ENCODE measurements at regions not wholly inside any gene's neighbourhood (a gene's known extent, or its start where the extent isn't known, plus 50 kb on each side); places are given as distances from the start of the nearest gene placed in this dataset.

- DNase-seq (ENCODE audit: low read depth, low spot score) = no peak
Observed at GRCh38 chr4:18975916-18976808, 954.6 kb upstream of the LCORL start.

GRCh38 chr4:18973296-18973695, 951.7 kb upstream of the LCORL start:
- DNase-seq (ENCODE audit: low read depth, low spot score) = no peak

GRCh38 chr4:18961879-18962278, 940.3 kb upstream of the LCORL start:
- DNase-seq (ENCODE audit: low read depth, low spot score) = no peak

- no peak for DNase-seq (ENCODE audit: low read depth, low spot score)
Observed at GRCh38 chr4:18961266-18961665, 939.7 kb upstream of the LCORL start.

GRCh38 chr4:18957716-18958115, 936.2 kb upstream of the LCORL start:
- no peak for DNase-seq (ENCODE audit: low read depth, low spot score)

GRCh38 chr4:18954538-18954937, 933.0 kb upstream of the LCORL start:
- no peak for DNase-seq (ENCODE audit: low read depth, low spot score)

- DNase-seq (ENCODE audit: low read depth, low spot score) = no peak
Observed at GRCh38 chr4:18953613-18954012, 932.1 kb upstream of the LCORL start.

- no peak for DNase-seq (ENCODE audit: low read depth, low spot score)
Observed at GRCh38 chr4:18945464-18945863, 923.9 kb upstream of the LCORL start.

- DNase-seq (ENCODE audit: low read depth, low spot score) = no peak
Observed at GRCh38 chr4:18942874-18943273, 921.3 kb upstream of the LCORL start.

- no peak for DNase-seq (ENCODE audit: low read depth, low spot score)
Observed at GRCh38 chr4:18938343-18939099, 917.0 kb upstream of the LCORL start.

GRCh38 chr4:18937746-18938145, 916.2 kb upstream of the LCORL start:
- no peak for DNase-seq (ENCODE audit: low read depth, low spot score)

GRCh38 chr4:18937080-18937479, 915.5 kb upstream of the LCORL start:
- DNase-seq (ENCODE audit: low read depth, low spot score) = no peak

GRCh38 chr4:18935659-18936345, 914.2 kb upstream of the LCORL start:
- DNase-seq (ENCODE audit: low read depth, low spot score) = peak; percentile 8

GRCh38 chr4:18934197-18934596, 912.6 kb upstream of the LCORL start:
- no peak for DNase-seq (ENCODE audit: low read depth, low spot score)

GRCh38 chr4:18932730-18933339, 911.3 kb upstream of the LCORL start:
- no peak for DNase-seq (ENCODE audit: low read depth, low spot score)

GRCh38 chr4:18931643-18932377, 910.3 kb upstream of the LCORL start:
- no peak for DNase-seq (ENCODE audit: low read depth, low spot score)

- no peak for DNase-seq (ENCODE audit: low read depth, low spot score)
Observed at GRCh38 chr4:18930487-18930886, 908.9 kb upstream of the LCORL start.

GRCh38 chr4:18923496-18924161, 902.1 kb upstream of the LCORL start:
- DNase-seq (ENCODE audit: low read depth, low spot score) = no peak

- DNase-seq (ENCODE audit: low read depth, low spot score) = no peak
Observed at GRCh38 chr4:18917689-18918088, 896.1 kb upstream of the LCORL start.

GRCh38 chr4:18914182-18914581, 892.6 kb upstream of the LCORL start:
- no peak for DNase-seq (ENCODE audit: low read depth, low spot score)

- no peak for DNase-seq (ENCODE audit: low read depth, low spot score)
Observed at GRCh38 chr4:18894928-18895327, 873.4 kb upstream of the LCORL start.
